Neural progenitor cell (in vitro differentiated cells): ENCODE measurements at regions not wholly inside any gene's neighbourhood (a gene's known extent, or its start where the extent isn't known, plus 50 kb on each side); places are given as distances from the start of the nearest gene placed in this dataset.
"Not testable (repeated sequence)": the region's sequence is repeated elsewhere in the genome, so short reads cannot be mapped to it uniquely, and the experiment has no call there.

Experiments used
- DNase-seq: peaks from one replicate; pipeline ENCODE4 v3.0.0-alpha.2; 2016; ENCODE audit warnings: low spot score
- H2AFZ ChIP-seq: fragments of 200-600 bp; sonication (generic); replicated peaks from 2 replicates; pipeline ENCODE4 v1.6.1; 2016; ENCODE audit warnings: antibody characterized with exemption
- H3F3A ChIP-seq: fragments of 200-600 bp; sonication (generic); 2 replicates; pipeline ENCODE4 v1.6.1; 2016; ENCODE audit warnings: antibody characterized with exemption, low read depth
- H3K27ac ChIP-seq: fragments of 200-600 bp; sonication (generic); 2 replicates; pipeline ENCODE4 v1.5.1; 2016; ENCODE audit warnings: mild to moderate bottlenecking
- H3K27me3 ChIP-seq: fragments of 200-600 bp; sonication (generic); 2 replicates; pipeline ENCODE4 v1.6.1; 2016; ENCODE audit warnings: mild to moderate bottlenecking, moderate library complexity
- H3K36me3 ChIP-seq: fragments of 200-600 bp; sonication (generic); 2 replicates; pipeline ENCODE4 v1.5.1; 2016
- H3K4me1 ChIP-seq: fragments of 200-600 bp; sonication (generic); 2 replicates; pipeline ENCODE4 v1.6.1; 2016; ENCODE audit warnings: mixed run types
- H3K4me2 ChIP-seq: fragments of 200-600 bp; sonication (generic); 2 replicates; pipeline ENCODE4 v1.6.1; 2016
- H3K4me3 ChIP-seq: fragments of 200-600 bp; sonication (generic); 2 replicates; pipeline ENCODE4 v1.5.1; 2016
- H3K79me2 ChIP-seq: fragments of 200-600 bp; sonication (generic); 2 replicates; pipeline ENCODE4 v1.6.1; 2016; ENCODE audit warnings: low read depth
- H3K9ac ChIP-seq: fragments of 200-600 bp; sonication (generic); 2 replicates; pipeline ENCODE4 v1.6.1; 2016
- H3K9me3 ChIP-seq: fragments of 200-600 bp; sonication (generic); 2 replicates; pipeline ENCODE4 v1.5.1; 2016; ENCODE audit warnings: low read depth
- H4K20me1 ChIP-seq: fragments of 200-600 bp; sonication (generic); 2 replicates; pipeline ENCODE4 v1.6.1; 2016; ENCODE audit warnings: low read depth
- H3K27ac Mint-ChIP-seq: 3 replicates; pipeline ENCODE4 v1.8.0; 2021; ENCODE audit warnings: mixed read lengths
- H3K27me3 Mint-ChIP-seq: 2 replicates; pipeline ENCODE4 v1.8.0; 2022; ENCODE audit warnings: low read depth, mild to moderate bottlenecking, inconsistent platforms, moderate library complexity, mixed read lengths; ENCODE audit not compliant: insufficient read depth
- H3K36me3 Mint-ChIP-seq: 3 replicates; pipeline ENCODE4 v1.8.0; 2021; ENCODE audit warnings: mixed read lengths
- H3K4me1 Mint-ChIP-seq: 3 replicates; pipeline ENCODE4 v1.8.0; 2021; ENCODE audit warnings: mixed read lengths
- H3K4me3 Mint-ChIP-seq: 3 replicates; pipeline ENCODE4 v1.8.0; 2021; ENCODE audit warnings: mild to moderate bottlenecking, moderate library complexity, mixed read lengths
- H3K9me3 Mint-ChIP-seq: 3 replicates; pipeline ENCODE4 v1.8.0; 2020; ENCODE audit warnings: mixed read lengths
- CTCF ChIP-seq: fragments of 200-600 bp; sonication (generic); IDR thresholded peaks from 2 replicates; pipeline ENCODE4 v1.5.1; 2017; ENCODE audit warnings: antibody characterized with exemption, mild to moderate bottlenecking
- EZH2 ChIP-seq: fragments of 200-600 bp; sonication (generic); IDR thresholded peaks from 2 replicates; pipeline ENCODE4 v1.6.1; 2017; ENCODE audit warnings: antibody characterized with exemption, mild to moderate bottlenecking, moderate library complexity
- EZH2phosphoT487 ChIP-seq: fragments of 200-600 bp; sonication (generic); IDR thresholded peaks from 2 replicates; pipeline ENCODE4 v1.6.1; 2017; ENCODE audit warnings: antibody characterized with exemption

DNA sequence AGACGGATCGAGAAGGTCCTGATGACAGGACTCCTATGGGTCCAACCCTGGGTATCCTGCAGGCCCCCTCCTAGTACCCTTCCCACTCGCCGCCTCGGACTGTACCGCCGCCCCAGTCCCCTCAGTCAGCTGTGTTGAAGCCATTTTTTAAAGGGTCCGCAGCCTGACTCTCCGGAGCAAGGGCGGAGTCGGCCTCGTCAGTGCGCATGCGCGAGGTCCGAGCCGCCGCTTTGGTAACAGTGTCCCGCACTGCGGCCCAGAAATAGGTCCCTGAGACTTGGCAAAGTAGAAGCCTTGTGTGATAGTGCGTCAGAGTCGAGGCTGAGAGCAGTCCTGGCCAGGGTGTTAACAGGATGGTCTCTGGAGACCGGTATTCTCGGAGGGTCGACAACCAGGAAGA, 769.0 kb upstream of the ALG10B start:
- DNase-seq: no peak
- H3K9me3 Mint-ChIP-seq: peaks cover 65% of the 10 kb centered on the region

DNA sequence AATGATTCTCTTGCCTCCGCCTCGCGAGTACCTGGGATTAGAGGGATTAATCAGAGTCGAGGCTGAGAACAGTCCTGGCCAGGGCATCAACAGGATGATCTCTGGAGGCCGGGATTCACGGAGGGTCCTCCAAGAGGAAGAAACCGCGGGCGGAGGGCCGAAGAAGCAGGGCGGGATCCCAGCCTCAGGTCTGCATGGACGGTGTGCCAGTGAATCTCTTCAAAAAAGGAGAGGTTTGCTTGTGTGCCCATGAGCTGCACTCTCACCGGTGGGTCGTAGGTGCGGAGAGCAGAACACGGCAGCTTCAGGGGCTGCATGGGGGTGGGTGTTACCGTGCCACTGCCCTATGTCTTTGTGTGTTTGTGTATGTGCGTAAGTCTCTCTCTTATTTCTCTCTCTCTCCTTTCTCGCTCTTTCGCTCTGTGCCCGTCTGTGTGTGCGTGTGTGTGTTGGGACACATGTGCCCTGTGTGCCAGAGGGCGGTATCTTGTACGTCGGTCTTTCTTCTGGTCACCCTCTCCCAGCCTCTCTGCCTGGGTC, 768.2 kb upstream of the ALG10B start:
- Mint-ChIP-seq H3K4me3 (no peak overlapping the region), H3K4me1 (no peaks in the 10 kb centered on the region), H3K27ac (no peak overlapping the region), H3K36me3 (peaks cover 1% of the 10 kb centered on the region), H3K9me3 (peaks cover 65% of the 10 kb centered on the region), H3K27me3 (peaks cover 3% of the 10 kb centered on the region)
- H3K4me1 ChIP-seq: no peaks in the 10 kb centered on the region
- no peak overlapping the region for H3K4me3 ChIP-seq
- no peak overlapping the region for H3K9ac ChIP-seq
- no peaks in the 10 kb centered on the region for H3K27me3 ChIP-seq
- H3K4me2 ChIP-seq: no peak overlapping the region
- no peak overlapping the region for H2AFZ ChIP-seq
- no peaks in the 10 kb centered on the region for H3K79me2 ChIP-seq
- H3K36me3 ChIP-seq: no peaks in the 10 kb centered on the region
- no peak overlapping the region for H3K27ac ChIP-seq
- no peaks in the 10 kb centered on the region for H3K9me3 ChIP-seq
- no peak for TF ChIP-seq EZH2phosphoT487
- no peak for TF ChIP-seq CTCF
- TF ChIP-seq EZH2: no peak
- no peaks in the 10 kb centered on the region for H4K20me1 ChIP-seq
- no peak for DNase-seq
- H3F3A ChIP-seq: no peaks in the 10 kb centered on the region

More for the DNA sequence above, 769.0 kb upstream of the ALG10B start:
- Mint-ChIP-seq H3K27ac (no peak overlapping the region), H3K4me1 (no peaks in the 10 kb centered on the region), H3K36me3 (peaks cover 1% of the 10 kb centered on the region), H3K4me3 (no peak overlapping the region), H3K27me3 (peaks cover 3% of the 10 kb centered on the region)
- H4K20me1 ChIP-seq: no peaks in the 10 kb centered on the region
- H3K9me3 ChIP-seq: no peaks in the 10 kb centered on the region
- no peaks in the 10 kb centered on the region for H3K4me1 ChIP-seq
- no peaks in the 10 kb centered on the region for H3K36me3 ChIP-seq
- no peaks in the 10 kb centered on the region for H3K27me3 ChIP-seq
- no peaks in the 10 kb centered on the region for H3K79me2 ChIP-seq
- TF ChIP-seq EZH2phosphoT487: no peak
- TF ChIP-seq CTCF: no peak
- TF ChIP-seq EZH2: no peak
- no peak overlapping the region for H3K27ac ChIP-seq
- H3F3A ChIP-seq: no peaks in the 10 kb centered on the region
- no peak overlapping the region for H3K4me2 ChIP-seq
- H2AFZ ChIP-seq: no peak overlapping the region
- no peak overlapping the region for H3K9ac ChIP-seq
- no peak overlapping the region for H3K4me3 ChIP-seq

GRCh38 chr12:37556957-37557356, 759.6 kb upstream of the ALG10B start:
- peaks cover 39% of the 10 kb centered on the region for H3K9me3 Mint-ChIP-seq
- not testable (repeated sequence) for H4K20me1 ChIP-seq, H2AFZ ChIP-seq, H3K4me2 ChIP-seq, H3K27ac Mint-ChIP-seq, H3K27ac ChIP-seq, H3K4me3 Mint-ChIP-seq, H3K27me3 Mint-ChIP-seq, H3K4me1 ChIP-seq, H3K27me3 ChIP-seq, H3K79me2 ChIP-seq, H3K9ac ChIP-seq, H3K4me3 ChIP-seq, H3K36me3 ChIP-seq, H3K9me3 ChIP-seq, H3K36me3 Mint-ChIP-seq, DNase-seq, H3K4me1 Mint-ChIP-seq, H3F3A ChIP-seq

- Histone ChIP-seq H3K4me3 (no peak overlapping the region), H3K27ac (no peak overlapping the region), H2AFZ (no peak overlapping the region), H3K27me3 (no peaks in the 10 kb centered on the region), H3K9me3 (peaks cover 2% of the 10 kb centered on the region), H3K79me2 (no peaks in the 10 kb centered on the region), H3K9ac (no peak overlapping the region), H3K36me3 (no peaks in the 10 kb centered on the region), H3F3A (no peaks in the 10 kb centered on the region), H3K4me2 (no peak overlapping the region), H4K20me1 (no peaks in the 10 kb centered on the region), H3K4me1 (no peaks in the 10 kb centered on the region)
- Mint-ChIP-seq H3K4me3 (no peak overlapping the region), H3K9me3 (peaks cover 42% of the 10 kb centered on the region), H3K4me1 (no peaks in the 10 kb centered on the region), H3K27me3 (peaks cover 3% of the 10 kb centered on the region), H3K36me3 (no peaks in the 10 kb centered on the region), H3K27ac (no peak overlapping the region)
- no peak for DNase-seq
- TF ChIP-seq CTCF (no peak), EZH2 (no peak), EZH2phosphoT487 (no peak)
Measured at GRCh38 chr12:37565112-37565511, 751.5 kb upstream of the ALG10B start.

DNA sequence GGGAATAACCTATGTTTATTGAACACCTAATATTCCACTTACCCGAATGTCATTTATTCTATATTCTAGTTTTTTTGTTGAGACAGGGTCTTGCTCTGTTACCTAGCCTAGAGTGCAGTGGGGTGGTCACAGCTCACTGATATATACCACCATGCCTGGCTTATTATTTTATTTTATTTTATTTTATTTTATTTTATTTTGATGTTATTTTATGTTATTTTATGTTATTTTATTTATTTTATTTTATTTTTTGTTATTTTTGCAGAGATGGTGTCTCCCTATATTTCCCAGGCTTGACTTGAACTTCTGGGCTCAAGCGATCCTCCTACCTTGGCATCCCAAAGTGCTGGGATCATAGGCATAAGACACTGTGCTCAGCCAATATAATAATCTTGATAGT, 746.0 kb upstream of the ALG10B start:
- not testable (repeated sequence) for H3F3A ChIP-seq, H3K79me2 ChIP-seq, H3K36me3 ChIP-seq, H3K36me3 Mint-ChIP-seq, H3K27ac Mint-ChIP-seq, H3K9me3 ChIP-seq, H3K4me1 Mint-ChIP-seq, H3K9ac ChIP-seq, H3K4me3 Mint-ChIP-seq, H3K4me1 ChIP-seq, H2AFZ ChIP-seq, H3K27me3 ChIP-seq, H3K4me2 ChIP-seq, H4K20me1 ChIP-seq, DNase-seq, H3K4me3 ChIP-seq, H3K27me3 Mint-ChIP-seq, H3K27ac ChIP-seq
- peaks cover 32% of the 10 kb centered on the region for H3K9me3 Mint-ChIP-seq
